HepG2 (cell line): ENCODE measurements at regions not wholly inside any gene's neighbourhood (a gene's known extent, or its start where the extent isn't known, plus 50 kb on each side); places are given as distances from the start of the nearest gene placed in this dataset.

Experiments
- ATAC-seq: fragments of 200-7000 bp; cut with Tn5 transposase; 3 replicates; pipeline ENCODE4 v1.9.1; 2020; ENCODE audit warnings: mild to moderate bottlenecking, moderate library complexity
- BruUV-seq: library from RNA; stranded (reverse); fragments of 400-500 nt; replicated peaks from 2 replicates; lab custom pipeline; 2021; lab: Mats Ljungman, UMichigan
- CTCF ChIA-PET: fragments of 300-600 bp; formaldehyde crosslinking; extraction: SDS; loops from one replicate; lab custom pipeline; 2021; ENCODE audit warnings: low total read pairs, inconsistent platforms, low intra/inter-chr PET ratio; lab: Yijun Ruan, JAX
- POLR2A ChIA-PET: fragments of 350-600 bp; sonication (Branson Sonifier 250); formaldehyde crosslinking; loops from one replicate; lab custom pipeline; 2020; ENCODE audit warnings: antibody characterized with exemption, inconsistent platforms; lab: Yijun Ruan, JAX
- DNase-seq: peaks from one replicate; pipeline ENCODE4 v3.0.0-alpha.2; 2015; ENCODE audit warnings: low spot score
- FAIRE-seq: peaks from 3 replicates; lab custom pipeline; 2011; peaks lifted over from hg19 to GRCh38; lab: Jason Lieb, UNC
- H2AFZ ChIP-seq: one replicate; pipeline ENCODE4 v1.6.1; 2011; ENCODE audit warnings: low read length, inconsistent platforms
- H3K27ac ChIP-seq: fragments of 300-600 bp; 3 replicates; pipeline ENCODE4 v1.8.0; 2011; ENCODE audit warnings: mixed run types, mild to moderate bottlenecking, mixed read lengths, low read length, inconsistent platforms; ENCODE audit not compliant: insufficient read depth; ENCODE audit errors: extremely low read length
- H3K27me3 ChIP-seq, 2 experiments: fragments of 200-600 bp in 1 of 2; 2 replicates in 1 of 2; 3 replicates in 1 of 2; pipeline versions ENCODE4 v1.6.0 to v1.8.0; 2011; ENCODE audit warnings: low read length in 2 of 2, mild to moderate bottlenecking in 2 of 2, moderate library complexity in 2 of 2, inconsistent platforms in 1 of 2; ENCODE audit not compliant: insufficient read depth in 2 of 2, control insufficient read depth in 1 of 2
- H3K36me3 ChIP-seq, 2 experiments: fragments of 200-600 bp in 1 of 2; replicated peaks in 1 of 2; 2 replicates in 1 of 2; 3 replicates in 1 of 2; pipeline versions ENCODE4 v1.5.1 to v1.8.0; 2011; ENCODE audit warnings: low read length in 2 of 2, inconsistent platforms in 1 of 2; ENCODE audit not compliant: insufficient read depth in 2 of 2, control insufficient read depth in 1 of 2
- H3K4me1 ChIP-seq: 2 replicates; pipeline ENCODE4 v1.5.1; 2012; ENCODE audit warnings: low read length, inconsistent platforms; ENCODE audit not compliant: insufficient read depth
- H3K4me2 ChIP-seq: 2 replicates; pipeline ENCODE4 v1.6.0; 2011; ENCODE audit warnings: low read depth, low read length, inconsistent platforms
- H3K4me3 ChIP-seq, 3 experiments: fragments of 200-600 bp in 1 of 3; sonication (generic), shearing (Covaris generic) in 1 of 3; replicated peaks in 1 of 3; 2 replicates each; pipeline ENCODE4 v1.5.1; 2011 to 2016; ENCODE audit warnings: low read length in 3 of 3, inconsistent platforms in 2 of 3, low read depth in 2 of 3, mild to moderate bottlenecking in 2 of 3, control low read depth in 1 of 3, mixed read lengths in 1 of 3; ENCODE audit not compliant: insufficient read depth in 1 of 3
- H3K79me2 ChIP-seq: one replicate; pipeline ENCODE4 v1.6.1; 2011; ENCODE audit warnings: low read length, inconsistent platforms; ENCODE audit not compliant: insufficient read depth
- H3K9ac ChIP-seq: 2 replicates; pipeline ENCODE4 v1.6.0; 2011; ENCODE audit warnings: mild to moderate bottlenecking, low read depth, low read length, inconsistent platforms; ENCODE audit not compliant: insufficient read depth
- H3K9me3 ChIP-seq: 2 replicates; pipeline ENCODE4 v1.5.1; 2012; ENCODE audit warnings: mild to moderate bottlenecking, low read length
- H4K20me1 ChIP-seq: 2 replicates; pipeline ENCODE4 v1.6.0; 2011; ENCODE audit warnings: inconsistent platforms, mild to moderate bottlenecking, low read length, moderate library complexity; ENCODE audit not compliant: insufficient read depth
- HMG20A ChIP-seq: IDR thresholded peaks from 2 replicates; pipeline ENCODE4 v1.6.1; 2016; ENCODE audit warnings: borderline replicate concordance
- MBNL3 ChIP-seq: fragments of 250-450 bp; sonication (Bioruptor Pico); conservative IDR thresholded peaks from 2 replicates; pipeline ENCODE4 v1.8.0; 2022; ENCODE audit warnings: mild to moderate bottlenecking, inconsistent platforms
- NBN ChIP-seq: fragments of 450-650 bp; conservative IDR thresholded peaks from 2 replicates; pipeline ENCODE4 v1.6.1; 2017
- NFIC ChIP-seq: IDR thresholded peaks from 2 replicates; pipeline ENCODE4 v1.6.1; 2012; ENCODE audit warnings: mild to moderate bottlenecking, low read length, inconsistent platforms
- PRDM4 ChIP-seq: sonication (generic); formaldehyde crosslinking; IDR thresholded peaks from 2 replicates; pipeline ENCODE4 v1.9.0; 2021; ENCODE audit warnings: missing genetic modification reagents, borderline replicate concordance
- SMAD1 ChIP-seq: sonication (generic); formaldehyde crosslinking; IDR thresholded peaks from 2 replicates; pipeline ENCODE4 v1.4.0; 2020; ENCODE audit warnings: missing genetic modification reagents, low read depth, mild to moderate bottlenecking, borderline replicate concordance
- SOX5 ChIP-seq: IDR thresholded peaks from 2 replicates; pipeline ENCODE4 v1.6.1; 2016; ENCODE audit warnings: borderline replicate concordance
- ZNF512 ChIP-seq: sonication (generic); formaldehyde crosslinking; IDR thresholded peaks from 2 replicates; pipeline ENCODE4 v1.4.0; 2020; ENCODE audit warnings: mild to moderate bottlenecking, missing genetic modification reagents
- ZNF609 ChIP-seq: sonication (generic); formaldehyde crosslinking; IDR thresholded peaks from 2 replicates; pipeline ENCODE4 v1.4.0; 2020; ENCODE audit warnings: mild to moderate bottlenecking, missing genetic modification reagents, borderline replicate concordance
- ZNF644 ChIP-seq: IDR thresholded peaks from 2 replicates; pipeline ENCODE4 v1.6.1; 2016; ENCODE audit warnings: low read depth
- ZNF776 ChIP-seq: sonication (generic); formaldehyde crosslinking; IDR thresholded peaks from 2 replicates; pipeline ENCODE4 v1.4.0; 2020; ENCODE audit warnings: mild to moderate bottlenecking, missing genetic modification reagents
- WGBS: methylation state at CpG from one replicate; pipeline ENCODE4 v1.1.6; 2017; ENCODE audit warnings: low lambda C conversion rate; 5-methylcytosine and 5-hydroxymethylcytosine counted together
- in situ Hi-C: cut with HindIII; loops from 2 replicates; pipeline ENCODE4 v1.10.0; 2017; ENCODE audit warnings: low pct_unique_long_range_greater_than_20kb; ENCODE audit not compliant: extremely low pct_ligation_motif_present
- intact Hi-C: fragments of 100-400 bp; cut with micrococcal nuclease; formaldehyde crosslinking; loops from one replicate; pipeline ENCODE4 v1.10.0; 2022; ENCODE audit not compliant: unreplicated experiment

- TF ChIP-seq ZNF512 (no peak), PRDM4 (CRISPR knock-in tag) (no peak), MBNL3 (no peak)
These were observed 1237.8 kb upstream of the ZEB2 start (continued) for GRCh38 chr2:145757503-145758246.

- H3K4me3 ChIP-seq: peak overlapping the region in 1 of 3 experiments; percentile 14; a peak in 1 of 6 replicates
- H3K9ac ChIP-seq: peak overlapping the region; percentile 50
- H3K9me3 ChIP-seq: no peaks in the 10 kb centered on the region
- H3K36me3 ChIP-seq: no peaks in the 10 kb centered on the region
- H3K27ac ChIP-seq: peak overlapping the region; percentile 78
- peak overlapping the region; percentile 38 for H3K4me2 ChIP-seq
- intact Hi-C loops (loop anchor here (1.0 to 2.0 kb wide), 2 partner anchors 45 to 92 kb away; no protein-coding TSS in a partner anchor), in situ Hi-C loops (loop anchor here (5.0 kb wide), 1 partner anchor 67 kb away; no protein-coding TSS in a partner anchor)
- peaks cover 93% of the 10 kb centered on the region for H3K4me1 ChIP-seq
- TSS peak; percentile 72 for BruUV-seq
- 86% methylated on average over 6 of the region's 6 CpGs for WGBS
- H2AFZ ChIP-seq: peak overlapping the region; percentile 51
- DNase-seq (peak; percentile 95), ATAC-seq (peak; percentile 85), FAIRE-seq (peak; percentile 42)
- H4K20me1 ChIP-seq: no peaks in the 10 kb centered on the region
- H3K79me2 ChIP-seq: no peaks in the 10 kb centered on the region
- ChIA-PET POLR2A (interaction anchor here (3.2 kb wide), 1 partner anchor 67 kb away, joined by 31 read pairs; no protein-coding TSS in a partner anchor), CTCF (no interaction called here)
- no peaks in the 10 kb centered on the region for H3K27me3 ChIP-seq
- no peak for TF ChIP-seq NBN
- TF ChIP-seq ZNF776 (CRISPR knock-in tag): no peak
- TF ChIP-seq ZNF644 (CRISPR knock-in tag): peak; percentile 100
- peak; percentile 88; the same call in 1 of the 2 replicates for TF ChIP-seq HMG20A (CRISPR knock-in tag)
- peak; percentile 60; the same call in 1 of the 2 replicates for TF ChIP-seq NFIC
- peak; percentile 45; the same call in 1 of the 2 replicates for TF ChIP-seq ZNF609 (CRISPR knock-in tag)
- no peak for TF ChIP-seq SMAD1 (CRISPR knock-in tag)
- peak; percentile 55; the same call in 1 of the 2 replicates for TF ChIP-seq SOX5 (CRISPR knock-in tag)
These were observed 1235.3 kb upstream of the ZEB2 start for GRCh38 chr2:145755019-145755837.
